SH-SY5Y (cell line): ENCODE measurements at regions not wholly inside any gene's neighbourhood (a gene's known extent, or its start where the extent isn't known, plus 50 kb on each side); places are given as distances from the start of the nearest gene placed in this dataset.

Experiments used
- GATA2 ChIP-seq: IDR thresholded peaks from 2 replicates; pipeline ENCODE4 v1.6.1; 2011; ENCODE audit warnings: mild to moderate bottlenecking, low read depth, low read length
- GATA3 ChIP-seq: IDR thresholded peaks from 2 replicates; pipeline ENCODE4 v1.6.1; 2011; ENCODE audit warnings: low read depth, mild to moderate bottlenecking, low read length, moderate library complexity

DNA sequence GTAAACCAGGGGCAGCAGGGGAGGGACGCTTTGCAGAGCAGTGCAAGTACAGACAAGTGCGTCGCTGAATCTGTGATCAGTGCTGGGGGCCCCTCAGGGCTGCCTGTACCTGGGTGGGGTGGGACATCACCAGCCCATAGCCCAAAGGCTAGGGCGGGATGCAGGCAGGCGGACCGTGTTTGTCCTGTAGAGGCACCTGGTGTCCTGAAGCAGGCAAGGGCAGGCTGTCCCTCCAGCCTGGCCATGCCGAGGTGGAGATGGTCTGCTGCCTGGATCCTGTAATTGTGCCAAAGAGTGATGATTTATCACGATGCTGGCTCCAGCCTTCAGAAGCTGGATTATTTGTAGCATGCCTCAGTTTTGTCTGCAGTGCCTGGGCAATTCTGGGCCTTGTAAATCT lies 137.9 kb upstream of the GSE1 start:
- TF ChIP-seq GATA2 (no peak), GATA3 (no peak)
